HEK293 (cell line): ENCODE measurements at regions not wholly inside any gene's neighbourhood (a gene's known extent, or its start where the extent isn't known, plus 50 kb on each side); places are given as distances from the start of the nearest gene placed in this dataset.
A peak's percentile ranks its signal among the peaks of the same experiment; 100 is the strongest.
"Not testable (repeated sequence)": the region's sequence is repeated elsewhere in the genome, so short reads cannot be mapped to it uniquely, and the experiment has no call there.

ENCODE experiments used
- CTCF ChIA-PET: fragments of 350-600 bp; formaldehyde crosslinking; extraction: SDS; loops from one replicate; lab custom pipeline; 2021; ENCODE audit warnings: antibody characterized with exemption; lab: Yijun Ruan, JAX
- POLR2A ChIA-PET: fragments of 300-600 bp; formaldehyde crosslinking; extraction: SDS; loops from one replicate; lab custom pipeline; 2020; ENCODE audit warnings: antibody characterized with exemption, inconsistent platforms; lab: Yijun Ruan, JAX
- H3K27ac ChIP-seq: fragments of 200-500 bp; sonication (Bioruptor generic); 2 replicates; pipeline ENCODE4 v1.5.1; 2014; ENCODE audit warnings: low read depth, low read length, control low read depth, inconsistent platforms; ENCODE audit errors: extremely low read depth
- H3K36me3 ChIP-seq, 2 experiments: fragments of 200-500 bp in 1 of 2; sonication (Bioruptor generic) in 1 of 2; 1 replicate in 1 of 2; 2 replicates in 1 of 2; pipeline ENCODE4 v1.5.1; 2014 to 2017; ENCODE audit warnings: inconsistent platforms in 2 of 2, low read length in 2 of 2; ENCODE audit not compliant: control insufficient read depth in 2 of 2, insufficient read depth in 1 of 2
- H3K4me1 ChIP-seq: fragments of 200-500 bp; sonication (Bioruptor generic); 2 replicates; pipeline ENCODE4 v1.5.1; 2014; ENCODE audit warnings: mild to moderate bottlenecking, low read length, inconsistent platforms; ENCODE audit not compliant: control insufficient read depth, insufficient read depth
- H3K4me3 ChIP-seq: 2 replicates; pipeline ENCODE4 v1.5.1; 2011; ENCODE audit warnings: low read depth, mild to moderate bottlenecking, control low read depth, low read length, moderate library complexity
- H3K9me3 ChIP-seq: fragments of 200-500 bp; sonication (Bioruptor generic); 2 replicates; pipeline ENCODE4 v1.5.1; 2014; ENCODE audit warnings: low read depth, low read length, inconsistent platforms; ENCODE audit not compliant: control insufficient read depth, insufficient read depth
- BCL11A ChIP-seq: fragments of 450-650 bp; formaldehyde crosslinking; IDR thresholded peaks from 2 replicates; pipeline ENCODE4 v1.5.1; 2016; ENCODE audit warnings: low read depth, missing biosample characterization, missing genetic modification characterization
- GLIS2 ChIP-seq: fragments of 450-650 bp; formaldehyde crosslinking; IDR thresholded peaks from 2 replicates; pipeline ENCODE4 v1.5.1; 2016; ENCODE audit warnings: missing biosample characterization, missing genetic modification characterization
- KLF1 ChIP-seq: fragments of 450-650 bp; formaldehyde crosslinking; IDR thresholded peaks from 2 replicates; pipeline ENCODE4 v1.5.1; 2016; ENCODE audit warnings: missing biosample characterization, missing genetic modification characterization
- MEIS1 ChIP-seq: sonication (generic); formaldehyde crosslinking; IDR thresholded peaks from 2 replicates; pipeline ENCODE4 v1.8.1; 2022; ENCODE audit warnings: missing genetic modification reagents, mild to moderate bottlenecking, borderline replicate concordance
- MZF1 ChIP-seq: fragments of 450-650 bp; formaldehyde crosslinking; IDR thresholded peaks from 2 replicates; pipeline ENCODE4 v1.5.1; 2017; ENCODE audit warnings: missing biosample characterization, missing genetic modification characterization, borderline replicate concordance
- ZBTB11 ChIP-seq: fragments of 450-650 bp; formaldehyde crosslinking; conservative IDR thresholded peaks from 2 replicates; pipeline ENCODE4 v1.5.1; 2016; ENCODE audit warnings: low read depth, missing biosample characterization, missing genetic modification characterization
- ZFP3 ChIP-seq: fragments of 450-650 bp; formaldehyde crosslinking; IDR thresholded peaks from 2 replicates; pipeline ENCODE4 v1.5.1; 2016; ENCODE audit warnings: low read depth, missing biosample characterization, missing genetic modification characterization
- ZNF132 ChIP-seq: fragments of 450-650 bp; formaldehyde crosslinking; IDR thresholded peaks from 2 replicates; pipeline ENCODE4 v1.5.1; 2017; ENCODE audit warnings: missing biosample characterization, missing genetic modification characterization, borderline replicate concordance
- ZNF24 ChIP-seq: fragments of 450-650 bp; formaldehyde crosslinking; IDR thresholded peaks from 2 replicates; pipeline ENCODE4 v1.5.1; 2016; ENCODE audit warnings: missing biosample characterization, missing genetic modification characterization
- ZNF354C ChIP-seq: fragments of 450-650 bp; formaldehyde crosslinking; IDR thresholded peaks from 2 replicates; pipeline ENCODE4 v1.5.1; 2016; ENCODE audit warnings: missing biosample characterization, missing genetic modification characterization, low read depth, borderline replicate concordance
- ZNF521 ChIP-seq: fragments of 450-650 bp; formaldehyde crosslinking; IDR thresholded peaks from 2 replicates; pipeline ENCODE4 v1.5.1; 2017; ENCODE audit warnings: missing biosample characterization, mild to moderate bottlenecking, missing genetic modification characterization
- ZNF639 ChIP-seq: fragments of 450-650 bp; formaldehyde crosslinking; IDR thresholded peaks from 2 replicates; pipeline ENCODE4 v1.5.1; 2016; ENCODE audit warnings: missing biosample characterization, missing genetic modification characterization
- ZNF658 ChIP-seq: fragments of 450-650 bp; formaldehyde crosslinking; IDR thresholded peaks from 2 replicates; pipeline ENCODE4; 2016; ENCODE audit warnings: missing biosample characterization, missing genetic modification characterization

GRCh38 chr5:112520474-112520873 is 101.4 kb upstream of the EPB41L4A start:
- H3K36me3 ChIP-seq, H3K4me3 ChIP-seq, H3K4me1 ChIP-seq, POLR2A ChIA-PET, CTCF ChIA-PET, H3K27ac ChIP-seq, H3K9me3 ChIP-seq: not testable (repeated sequence)

- CTCF ChIA-PET = interaction anchor here (1.0 to 1.5 kb wide), 2 partner anchors 11 to 28 kb away, joined by 4 read pairs; no protein-coding TSS in a partner anchor
Observed at GRCh38 chr5:112522891-112523673, 104.0 kb upstream of the EPB41L4A start.

GRCh38 chr5:112523674-112524263 is 104.7 kb upstream of the EPB41L4A start:
- H3K36me3 ChIP-seq, H3K27ac ChIP-seq, POLR2A ChIA-PET, H3K9me3 ChIP-seq, H3K4me3 ChIP-seq, H3K4me1 ChIP-seq: not testable (repeated sequence)
- CTCF ChIA-PET = interaction anchor here (0.7 to 1.5 kb wide), 2 partner anchors 11 to 537 kb away, joined by 4 read pairs; no protein-coding TSS in a partner anchor

More at GRCh38 chr5:112522891-112523673, 104.0 kb upstream of the EPB41L4A start:
- H3K36me3 ChIP-seq, H3K9me3 ChIP-seq, POLR2A ChIA-PET, H3K4me3 ChIP-seq, H3K27ac ChIP-seq, H3K4me1 ChIP-seq: not testable (repeated sequence)
- TF ChIP-seq KLF1 = peak; percentile 57

GRCh38 chr5:112525217-112525616 is 106.1 kb upstream of the EPB41L4A start:
- ChIA-PET CTCF (interaction anchor here (0.6 kb wide), 1 partner anchor 348 kb away, joined by 5 read pairs; no protein-coding TSS in a partner anchor), POLR2A (no interaction called here)
- Histone ChIP-seq H3K27ac (no peak overlapping the region), H3K4me1 (no peaks in the 10 kb centered on the region), H3K36me3 (no peaks in the 10 kb centered on the region), H3K9me3 (no peaks in the 10 kb centered on the region), H3K4me3 (no peak overlapping the region)
- TF ChIP-seq ZNF521 (tag by site-specific recombination) (no peak), ZNF658 (tag by site-specific recombination) (no peak), ZFP3 (tag by site-specific recombination) (no peak), BCL11A (tag by site-specific recombination) (no peak), ZBTB11 (no peak), ZNF354C (no peak), MEIS1 (CRISPR knock-in tag) (no peak), ZNF639 (tag by site-specific recombination) (no peak), ZNF132 (no peak), GLIS2 (tag by site-specific recombination) (no peak), ZNF24 (tag by site-specific recombination) (no peak), MZF1 (tag by site-specific recombination) (no peak)
